ENCODE measurements at regions not wholly inside any gene's neighbourhood (a gene's known extent, or its start where the extent isn't known, plus 50 kb on each side); places are given as distances from the start of the nearest gene placed in this dataset.

- no peak overlapping the region for H3K27ac ChIP-seq (ENCODE audit: low read depth, low read length, poor library complexity, severe bottlenecking)
- no peaks in the 10 kb centered on the region for H4K20me1 ChIP-seq (ENCODE audit: insufficient read depth, low read length)
- H3K9me2 ChIP-seq (ENCODE audit: low read depth, low read length) = no peaks in the 10 kb centered on the region
- no peak overlapping the region for H3K4me3 ChIP-seq (ENCODE audit: low read depth, low read length, poor library complexity, severe bottlenecking)
- no peaks in the 10 kb centered on the region for H3K4me1 ChIP-seq (ENCODE audit: insufficient read depth, low read length, severe bottlenecking)
- TF ChIP-seq EZH2 (IDR thresholded peaks at IDR 0.05; ENCODE audit: borderline replicate concordance, low read length) (no peak), CTCF (IDR thresholded peaks at IDR 0.05; ENCODE audit: low read length) (no peak)
- no peaks in the 10 kb centered on the region for H3K79me2 ChIP-seq (ENCODE audit: insufficient read depth, low read length)
- no peaks in the 10 kb centered on the region for H3K36me3 ChIP-seq (ENCODE audit: insufficient read depth, low read length)
- H3F3A ChIP-seq (ENCODE audit: insufficient read depth, low read length) = no peaks in the 10 kb centered on the region
- no peaks in the 10 kb centered on the region for H3K9me3 ChIP-seq (ENCODE audit: low read length)
- H3K27me3 ChIP-seq (ENCODE audit: insufficient read depth, low read length) = no peaks in the 10 kb centered on the region
- no peak overlapping the region for H3K4me2 ChIP-seq (ENCODE audit: low read length)
- no peak overlapping the region for H3K9ac ChIP-seq (ENCODE audit: low read length)
- no peak overlapping the region for H2AFZ ChIP-seq (ENCODE audit: low read length)
Observed at GRCh38 chr1:82486468-82486867, 685.7 kb downstream of the ADGRL2 start.

GRCh38 chr1:82485591-82486369 is 685.0 kb downstream of the ADGRL2 start:
- no peak overlapping the region for H3K4me3 ChIP-seq (ENCODE audit: low read depth, low read length, poor library complexity, severe bottlenecking)
- no peak overlapping the region for H3K4me2 ChIP-seq (ENCODE audit: low read length)
- H3K4me1 ChIP-seq (ENCODE audit: insufficient read depth, low read length, severe bottlenecking) = no peaks in the 10 kb centered on the region
- no peak overlapping the region for H3K27ac ChIP-seq (ENCODE audit: low read depth, low read length, poor library complexity, severe bottlenecking)
- no peak overlapping the region for H2AFZ ChIP-seq (ENCODE audit: low read length)
- no peaks in the 10 kb centered on the region for H3K27me3 ChIP-seq (ENCODE audit: insufficient read depth, low read length)
- H3F3A ChIP-seq (ENCODE audit: insufficient read depth, low read length) = no peaks in the 10 kb centered on the region
- no peaks in the 10 kb centered on the region for H3K79me2 ChIP-seq (ENCODE audit: insufficient read depth, low read length)
- no peak overlapping the region for H3K9ac ChIP-seq (ENCODE audit: low read length)
- H3K9me2 ChIP-seq (ENCODE audit: low read depth, low read length) = no peaks in the 10 kb centered on the region
- TF ChIP-seq EZH2 (IDR thresholded peaks at IDR 0.05; ENCODE audit: borderline replicate concordance, low read length) (no peak), CTCF (IDR thresholded peaks at IDR 0.05; ENCODE audit: low read length) (no peak)
- no peaks in the 10 kb centered on the region for H4K20me1 ChIP-seq (ENCODE audit: insufficient read depth, low read length)
- H3K36me3 ChIP-seq (ENCODE audit: insufficient read depth, low read length) = no peaks in the 10 kb centered on the region
- no peaks in the 10 kb centered on the region for H3K9me3 ChIP-seq (ENCODE audit: low read length)

- Histone ChIP-seq H3K4me2 (ENCODE audit: low read length) (no peak overlapping the region), H3F3A (ENCODE audit: insufficient read depth, low read length) (no peaks in the 10 kb centered on the region), H2AFZ (ENCODE audit: low read length) (no peak overlapping the region), H3K79me2 (ENCODE audit: insufficient read depth, low read length) (no peaks in the 10 kb centered on the region), H3K4me3 (ENCODE audit: low read depth, low read length, poor library complexity, severe bottlenecking) (no peak overlapping the region), H3K9ac (ENCODE audit: low read length) (no peak overlapping the region), H3K9me3 (ENCODE audit: low read length) (no peaks in the 10 kb centered on the region), H4K20me1 (ENCODE audit: insufficient read depth, low read length) (no peaks in the 10 kb centered on the region), H3K27me3 (ENCODE audit: insufficient read depth, low read length) (no peaks in the 10 kb centered on the region), H3K27ac (ENCODE audit: low read depth, low read length, poor library complexity, severe bottlenecking) (no peak overlapping the region), H3K36me3 (ENCODE audit: insufficient read depth, low read length) (no peaks in the 10 kb centered on the region), H3K9me2 (ENCODE audit: low read depth, low read length) (no peaks in the 10 kb centered on the region), H3K4me1 (ENCODE audit: insufficient read depth, low read length, severe bottlenecking) (no peaks in the 10 kb centered on the region)
- TF ChIP-seq EZH2 (IDR thresholded peaks at IDR 0.05; ENCODE audit: borderline replicate concordance, low read length) (no peak), CTCF (IDR thresholded peaks at IDR 0.05; ENCODE audit: low read length) (no peak)
Observed at GRCh38 chr1:82483146-82483545, 682.4 kb downstream of the ADGRL2 start.
